ENCODE measurements at regions not wholly inside any gene's neighbourhood (a gene's known extent, or its start where the extent isn't known, plus 50 kb on each side); places are given as distances from the start of the nearest gene placed in this dataset.
A peak's percentile ranks its signal among the peaks of the same experiment; 100 is the strongest.

DNA sequence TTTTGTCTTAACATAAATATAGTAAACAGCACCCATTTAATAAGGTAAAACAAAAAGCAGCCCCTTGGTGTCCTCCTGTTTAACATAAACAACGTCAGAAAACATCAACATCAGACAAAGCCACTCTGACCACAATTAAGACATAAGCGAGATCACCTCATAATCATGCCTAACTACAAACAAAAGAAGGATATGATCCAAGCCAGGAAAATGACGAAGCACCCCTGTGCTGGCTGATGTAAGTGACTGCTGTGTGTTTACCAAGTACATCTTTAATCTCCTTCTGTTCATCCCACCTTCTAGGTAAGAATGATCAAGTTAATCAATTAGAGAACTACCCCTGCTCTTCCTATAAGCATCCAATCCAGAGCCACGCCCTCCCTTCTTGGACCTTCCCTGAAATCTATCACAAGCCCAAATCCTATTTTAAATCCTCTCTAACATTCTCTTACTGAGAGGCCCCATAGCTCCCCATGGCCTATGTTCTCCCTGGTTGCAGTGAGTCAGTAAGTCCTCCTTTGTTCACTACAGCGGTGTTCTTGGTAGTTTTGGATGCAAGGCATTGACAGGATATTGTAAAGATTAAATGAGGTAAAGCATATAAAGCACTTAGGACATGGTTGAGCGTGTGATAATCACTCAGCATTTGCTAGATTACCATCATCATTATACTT lies 424.2 kb downstream of the TSN start:
- no peak for DNase-seq (ENCODE audit: extremely low read depth in 1 of 11, low read depth in 9 of 11, low spot score in 4 of 11)

DNA sequence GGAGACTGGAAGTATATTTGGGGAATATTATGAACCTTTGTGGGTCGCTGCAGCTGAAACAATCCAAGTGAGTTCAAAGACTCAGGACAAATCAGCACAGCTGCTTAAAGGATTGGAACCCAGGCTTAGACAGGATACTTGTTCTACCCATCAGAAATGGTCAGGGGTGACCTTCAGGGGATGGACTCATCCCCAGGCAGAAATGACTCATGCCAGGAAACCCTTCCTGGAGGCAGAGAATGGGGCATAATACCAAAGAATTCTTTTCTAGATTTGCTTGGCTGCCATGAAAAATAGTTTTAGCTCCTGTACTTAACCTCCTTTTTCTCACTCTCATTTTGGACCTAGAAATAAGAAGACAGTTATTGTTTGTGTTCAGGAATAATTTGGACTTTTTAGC lies 425.5 kb downstream of the TSN start:
- no peak for DNase-seq (ENCODE audit: extremely low read depth in 1 of 11, low read depth in 9 of 11, low spot score in 4 of 11)

DNA sequence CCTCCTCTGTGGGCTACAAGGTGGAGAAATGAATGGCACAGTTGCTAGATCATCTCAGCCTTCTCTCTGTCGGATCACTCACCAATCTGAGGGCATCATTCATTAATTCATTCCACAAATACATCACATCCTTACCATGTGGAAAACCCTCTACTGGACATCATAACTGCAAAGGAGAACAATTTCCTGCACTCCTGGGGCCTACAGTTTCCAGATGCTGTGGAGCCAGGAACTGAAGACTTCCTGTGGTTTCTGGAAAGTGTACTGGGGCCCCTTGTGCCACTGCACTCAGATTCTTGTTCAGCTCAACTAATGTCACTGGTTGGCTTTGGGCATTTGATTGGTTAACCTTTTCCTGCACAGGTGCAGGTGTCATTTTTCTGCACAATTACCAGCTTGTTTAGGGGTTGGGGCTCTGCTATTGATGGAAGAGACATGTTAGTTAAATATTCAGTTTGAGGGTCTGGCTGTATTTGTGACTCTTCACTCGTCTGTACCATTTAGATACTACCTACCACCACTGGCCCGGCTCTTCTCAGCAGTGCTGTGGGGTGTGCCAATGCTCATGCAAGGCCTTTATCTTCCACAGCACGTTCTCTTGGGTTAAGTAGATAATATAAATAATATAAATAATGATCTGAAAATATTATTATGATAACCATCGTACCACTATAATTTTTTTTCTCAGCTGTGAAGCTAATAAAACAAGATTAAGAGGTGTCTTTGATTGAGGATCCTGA lies 427.3 kb downstream of the TSN start:
- DNase-seq (ENCODE audit: extremely low read depth in 1 of 11, low read depth in 9 of 11, low spot score in 4 of 11) = no peak

DNA sequence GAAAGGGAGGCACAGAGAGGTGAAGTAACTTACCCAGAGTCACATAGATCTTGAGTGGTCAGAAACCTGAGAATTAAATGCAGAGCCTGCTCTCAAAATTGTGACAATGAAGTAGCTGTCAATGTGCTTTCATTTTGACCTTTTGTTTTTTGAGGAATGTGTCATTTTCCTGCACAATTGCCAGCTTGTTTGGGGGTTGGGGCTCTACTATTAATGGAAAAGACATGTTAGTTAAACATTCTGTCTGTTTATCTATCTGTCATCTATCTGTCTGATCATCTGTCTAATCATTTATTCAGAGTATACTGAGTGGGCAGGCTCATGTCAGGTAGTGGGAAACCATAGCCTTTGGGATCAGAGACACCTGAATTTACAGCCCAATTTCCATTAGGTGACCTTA lies 428.4 kb downstream of the TSN start:
- DNase-seq (ENCODE audit: extremely low read depth in 1 of 11, low read depth in 9 of 11, low spot score in 4 of 11) = no peak

DNA sequence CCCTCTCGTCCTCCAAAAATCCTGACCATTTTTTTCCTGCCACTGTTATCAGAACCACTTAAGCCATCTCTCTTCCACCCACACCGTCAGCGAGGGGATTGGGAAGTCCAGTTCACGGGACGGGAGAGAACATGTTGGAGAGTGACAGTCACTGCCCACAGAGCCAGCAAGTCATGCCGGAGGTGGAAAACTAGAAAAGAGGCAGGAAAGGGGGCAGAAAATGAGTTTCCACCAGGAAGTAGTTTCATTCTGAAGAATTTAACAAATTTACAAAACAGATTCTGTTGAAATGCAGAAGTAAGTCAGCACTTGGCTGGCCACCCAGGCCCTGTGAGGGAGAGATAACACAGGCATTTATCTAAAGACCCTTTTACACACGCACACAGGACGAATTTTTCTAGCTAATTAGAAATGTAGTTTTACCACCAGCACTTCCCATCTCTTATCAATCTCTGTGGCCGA lies 431.3 kb downstream of the TSN start:
- no peak for DNase-seq (ENCODE audit: extremely low read depth in 1 of 11, low read depth in 9 of 11, low spot score in 4 of 11)

DNA sequence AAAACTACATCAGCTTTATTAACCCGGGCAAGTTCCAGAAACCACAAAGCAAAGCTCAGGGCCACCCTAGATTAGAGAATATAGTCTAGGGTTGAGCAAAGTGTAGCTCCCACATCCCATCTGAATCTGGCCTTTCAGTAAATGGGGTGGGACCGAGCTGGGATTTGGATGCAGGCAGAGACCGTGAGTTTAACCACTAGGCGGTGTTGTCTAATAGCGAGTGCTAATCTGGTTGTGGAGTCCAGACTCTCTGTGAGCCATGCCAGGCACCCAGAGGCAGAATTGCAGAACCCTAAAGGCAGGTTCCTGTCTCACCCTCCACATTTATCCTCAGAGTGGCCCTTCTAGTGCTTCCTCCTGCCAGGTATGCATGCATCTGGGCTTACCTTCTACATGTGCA lies 435.9 kb downstream of the TSN start:
- peak in 6 of 11 donors; percentile 10 to 45 (median 29) for DNase-seq (ENCODE audit: extremely low read depth in 1 of 11, low read depth in 9 of 11, low spot score in 4 of 11)

DNA sequence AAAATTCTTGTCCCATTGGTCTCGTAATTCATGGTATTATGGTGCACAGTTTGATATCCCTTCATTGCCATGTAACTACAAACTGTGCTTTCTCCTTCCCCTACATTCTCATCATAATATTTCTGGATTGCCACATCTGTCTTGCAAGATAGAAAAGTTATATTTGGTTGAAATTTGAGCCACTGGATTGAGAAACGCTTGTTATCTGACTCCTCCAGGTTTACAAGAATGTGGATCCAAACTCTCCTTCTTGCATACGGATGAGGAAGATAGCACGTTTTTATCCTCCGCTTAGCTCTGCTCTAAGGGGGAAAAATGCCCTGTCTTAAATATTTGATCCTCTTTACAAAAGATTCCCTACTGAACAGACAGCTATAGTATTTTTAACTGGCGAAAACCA lies 438.2 kb downstream of the TSN start:
- DNase-seq (ENCODE audit: extremely low read depth in 1 of 11, low read depth in 9 of 11, low spot score in 4 of 11) = no peak

DNA sequence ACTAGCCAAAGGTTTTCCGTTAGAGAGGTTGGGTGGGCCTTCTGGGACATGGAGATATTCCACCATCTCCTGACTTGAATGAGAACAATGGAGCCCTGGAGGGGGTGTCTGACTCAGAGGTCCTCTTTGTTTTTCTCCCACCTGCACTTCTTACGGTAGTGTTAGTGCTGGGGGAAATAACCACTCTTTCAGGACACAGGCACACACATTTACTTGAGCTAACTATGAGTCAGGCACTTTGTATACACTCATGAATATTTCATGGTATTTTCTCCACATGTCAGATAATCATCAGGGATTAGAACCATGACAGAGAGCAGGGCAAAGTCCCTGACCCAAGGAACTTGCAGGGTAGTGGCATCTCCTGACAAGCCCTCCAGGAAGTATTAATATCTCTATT lies 439.1 kb downstream of the TSN start:
- no peak for DNase-seq (ENCODE audit: extremely low read depth in 1 of 11, low read depth in 9 of 11, low spot score in 4 of 11)

DNA sequence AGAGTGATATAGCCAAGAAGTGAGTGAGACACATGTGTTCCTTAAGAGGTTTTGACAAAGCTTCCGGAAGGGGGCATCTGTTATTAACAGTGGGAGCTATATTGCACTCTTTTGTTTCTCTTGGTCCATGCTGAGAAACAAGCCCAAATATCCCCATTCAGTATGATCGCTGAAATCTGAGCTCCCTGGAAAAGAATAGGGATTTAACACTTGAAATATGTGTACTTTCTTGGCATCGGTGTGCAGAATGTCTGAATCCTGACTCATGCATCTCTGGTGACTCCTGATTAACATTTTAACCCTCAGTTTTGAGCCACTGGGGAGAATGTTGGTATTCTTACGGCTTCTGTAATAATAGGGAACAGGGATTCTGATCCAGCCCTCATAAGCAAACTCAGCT lies 448.1 kb downstream of the TSN start:
- DNase-seq (ENCODE audit: extremely low read depth in 1 of 11, low read depth in 9 of 11, low spot score in 4 of 11) = no peak

DNA sequence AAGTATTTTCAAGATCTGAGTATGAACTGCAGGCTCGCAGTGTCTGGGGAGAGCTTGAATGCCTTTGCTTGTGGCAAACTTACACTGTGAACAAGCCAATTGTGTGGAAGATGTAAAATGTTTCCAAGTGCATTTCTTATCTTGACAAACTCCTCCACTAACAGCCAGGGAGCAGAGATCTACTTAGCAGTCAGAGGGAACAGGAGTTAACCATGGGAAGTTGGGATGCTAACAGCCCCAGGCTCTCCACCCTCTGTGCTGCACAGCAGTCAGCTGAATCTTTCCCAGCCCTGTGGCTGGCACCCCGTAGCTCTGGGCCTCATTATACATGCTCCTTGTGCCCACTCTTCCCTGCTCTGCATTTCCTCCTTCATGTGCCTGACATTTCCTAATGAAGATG lies 450.2 kb downstream of the TSN start:
- no peak for DNase-seq (ENCODE audit: extremely low read depth in 1 of 11, low read depth in 9 of 11, low spot score in 4 of 11)

DNA sequence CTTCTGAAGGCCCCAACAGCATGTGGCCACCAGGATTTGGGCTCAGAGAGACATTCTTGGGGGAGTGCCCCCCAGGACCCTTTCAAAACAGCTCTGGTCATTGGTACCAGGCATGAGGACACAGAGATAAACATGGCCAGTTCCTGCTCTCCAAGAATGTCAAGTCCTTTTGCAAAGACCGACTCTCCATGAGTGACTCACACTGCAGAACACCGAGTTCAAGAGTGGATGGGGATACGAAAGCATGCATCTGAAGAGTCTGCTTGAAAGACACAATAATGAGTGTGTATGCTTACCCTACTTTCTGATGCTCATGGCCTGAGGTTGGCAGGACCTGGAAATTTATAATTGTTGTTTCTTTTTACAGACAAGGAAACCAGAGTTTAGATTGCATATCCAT lies 450.6 kb downstream of the TSN start:
- no peak for DNase-seq (ENCODE audit: extremely low read depth in 1 of 11, low read depth in 9 of 11, low spot score in 4 of 11)

DNA sequence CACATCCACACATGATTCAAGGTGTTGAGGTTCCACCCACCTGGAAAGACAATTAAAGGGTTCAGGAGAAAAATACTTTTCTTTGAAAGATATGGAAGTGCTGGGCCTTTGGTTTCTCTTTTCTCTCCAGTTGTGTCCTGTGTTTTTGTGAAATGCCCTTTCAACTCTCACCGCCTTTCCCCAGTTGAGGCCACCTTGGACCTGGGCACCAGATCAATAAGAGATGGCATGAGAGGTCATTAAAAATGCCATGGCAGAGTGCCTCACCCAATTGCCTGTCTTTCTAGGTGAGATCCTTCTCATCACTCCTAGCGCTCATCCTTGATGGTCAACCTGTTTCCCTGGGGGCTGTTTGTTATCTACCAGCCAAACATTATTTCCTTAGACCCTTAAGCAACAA lies 453.9 kb downstream of the TSN start:
- no peak for DNase-seq (ENCODE audit: extremely low read depth in 1 of 11, low read depth in 9 of 11, low spot score in 4 of 11)

DNA sequence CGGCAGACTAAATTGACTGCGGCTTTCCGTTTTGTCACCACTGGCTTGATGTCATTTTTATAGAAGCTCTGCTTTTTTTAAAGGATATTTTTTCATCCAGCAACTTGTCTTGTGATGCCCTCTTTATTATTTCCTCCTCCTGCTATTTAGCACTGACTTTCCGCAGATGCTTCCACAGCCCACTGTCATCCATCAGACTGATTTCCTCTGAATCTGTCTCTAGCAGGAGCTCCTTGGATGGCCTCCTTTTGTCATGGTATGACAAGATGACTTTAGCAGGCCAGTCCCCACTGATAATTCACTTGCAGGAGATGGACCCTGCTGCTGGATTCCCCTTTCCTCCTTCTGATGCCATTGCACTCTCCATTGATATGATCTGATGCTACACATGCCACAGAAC lies 454.6 kb downstream of the TSN start:
- DNase-seq (ENCODE audit: extremely low read depth in 1 of 11, low read depth in 9 of 11, low spot score in 4 of 11) = no peak

DNA sequence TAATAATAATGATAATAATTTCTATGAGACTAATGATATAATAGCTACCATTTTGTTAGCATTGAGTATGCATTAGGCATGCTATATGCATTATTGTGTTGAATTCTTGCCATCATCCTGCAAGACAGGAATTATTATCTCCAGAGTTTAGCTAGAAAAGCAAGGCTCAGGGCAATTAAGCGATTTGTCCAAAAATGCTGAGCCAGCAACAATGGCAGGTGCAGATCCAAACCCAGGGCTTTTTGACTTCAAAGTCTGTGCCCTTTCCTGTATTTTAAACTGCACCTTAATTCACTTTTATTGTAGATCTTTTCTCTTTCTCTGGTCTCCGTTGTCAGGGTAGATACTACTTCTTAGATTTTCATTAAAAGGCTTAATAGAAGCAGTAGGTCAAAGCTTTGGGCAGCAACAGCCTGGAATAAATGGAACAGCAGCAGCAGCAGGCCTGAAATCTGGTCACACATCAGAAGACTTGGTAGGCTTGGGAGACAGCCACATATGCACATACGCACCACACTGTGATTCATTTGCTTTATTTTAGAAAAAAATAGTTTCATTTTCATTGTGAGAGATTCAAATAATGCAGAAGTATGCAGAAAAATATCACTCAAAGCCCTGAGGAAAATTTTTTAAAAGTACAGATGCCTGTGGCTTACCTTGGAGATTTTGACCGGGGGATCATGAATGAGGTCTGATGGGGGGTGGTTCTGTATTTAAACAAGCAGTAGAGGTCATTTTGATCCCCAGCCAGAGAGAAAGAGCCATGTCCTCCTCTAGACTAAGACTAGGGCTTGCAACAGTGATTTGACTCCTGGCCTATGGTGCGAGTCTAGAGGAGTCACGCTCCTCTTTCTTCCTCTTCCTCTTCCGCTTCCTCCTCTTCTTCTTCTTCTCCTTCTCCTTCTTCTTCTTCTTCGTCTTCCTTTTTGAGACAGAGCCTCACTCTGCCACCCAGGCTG lies 455.7 kb downstream of the TSN start:
- DNase-seq (ENCODE audit: extremely low read depth in 1 of 11, low read depth in 9 of 11, low spot score in 4 of 11) = no peak

DNA sequence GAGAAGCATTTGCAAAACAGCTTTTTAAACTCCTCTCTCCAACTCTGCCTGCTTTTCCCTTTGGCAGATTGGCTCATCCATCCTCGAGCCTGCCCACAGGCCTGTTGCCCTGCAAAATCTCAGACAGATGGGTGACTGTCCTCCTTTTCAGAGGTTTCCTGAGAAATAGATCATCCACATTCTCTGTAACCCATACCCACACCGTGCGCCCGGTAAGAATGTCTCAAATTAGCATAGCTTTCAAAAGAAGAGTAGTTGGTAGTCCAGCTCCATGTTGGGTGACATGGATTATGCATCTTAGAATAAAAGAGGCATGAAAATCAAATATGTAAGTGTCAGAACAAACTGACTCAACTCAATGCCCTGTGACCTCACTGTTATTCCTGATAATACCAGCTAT lies 457.9 kb downstream of the TSN start:
- DNase-seq (ENCODE audit: extremely low read depth in 1 of 11, low read depth in 9 of 11, low spot score in 4 of 11) = no peak

DNA sequence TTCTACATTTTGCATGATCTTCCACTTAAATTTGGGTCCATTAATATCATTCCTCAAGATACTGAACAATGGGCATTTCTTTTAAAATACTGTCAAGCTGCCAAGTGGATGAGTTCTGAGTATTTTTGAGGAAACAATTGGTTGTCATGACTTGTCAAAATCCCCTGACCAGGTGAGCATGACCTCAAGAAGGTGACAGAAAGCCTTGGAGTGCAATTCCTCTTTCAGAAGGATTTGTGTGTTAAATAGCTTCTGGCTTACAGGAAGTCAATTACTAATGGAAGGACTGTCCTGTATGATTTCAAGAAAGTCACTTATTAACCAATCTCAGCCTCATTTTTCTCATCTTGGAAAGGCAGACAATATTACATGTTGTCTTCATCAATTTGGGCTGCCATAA lies 460.6 kb downstream of the TSN start:
- DNase-seq (ENCODE audit: extremely low read depth in 1 of 11, low read depth in 9 of 11, low spot score in 4 of 11) = no peak

DNA sequence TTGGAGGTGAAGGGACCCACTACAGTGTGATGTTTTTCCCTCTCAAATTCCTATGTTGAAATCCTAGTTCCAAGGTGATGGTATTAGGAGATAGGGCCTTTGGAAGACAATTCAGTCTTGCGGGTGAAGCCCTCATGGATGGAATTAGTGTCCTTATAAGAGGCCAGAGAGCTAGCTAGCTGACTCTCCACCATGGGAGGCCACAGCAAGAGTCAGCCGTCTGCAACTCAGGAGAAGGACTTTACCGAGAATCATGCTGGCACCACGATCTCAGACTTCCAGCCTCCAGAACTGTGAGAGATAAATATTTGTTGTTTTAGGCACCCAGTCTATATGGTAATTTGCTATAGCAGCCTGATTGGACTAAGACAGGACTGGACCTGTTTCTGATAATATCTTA lies 461.4 kb downstream of the TSN start:
- DNase-seq (ENCODE audit: extremely low read depth in 1 of 11, low read depth in 9 of 11, low spot score in 4 of 11) = no peak

DNA sequence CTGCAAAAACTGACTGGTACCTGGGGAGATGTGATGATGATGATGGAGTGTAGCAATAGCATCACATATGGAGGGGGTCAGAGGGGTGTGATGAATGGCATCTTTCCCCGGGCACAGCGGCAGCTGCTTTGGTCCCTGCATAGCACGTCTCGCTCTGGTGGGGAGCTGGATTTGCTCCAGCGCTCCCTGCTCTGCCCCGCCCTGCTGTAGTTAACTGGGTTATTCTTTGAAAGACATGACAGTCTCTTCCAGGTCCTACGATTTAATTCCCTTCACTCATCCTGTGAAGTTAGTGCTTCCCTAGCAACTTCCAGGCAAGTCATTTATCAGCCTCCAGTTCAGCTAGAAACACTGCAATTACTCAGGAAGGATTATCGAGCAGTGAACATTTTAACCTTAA lies 463.1 kb downstream of the TSN start:
- DNase-seq (ENCODE audit: extremely low read depth in 1 of 11, low read depth in 9 of 11, low spot score in 4 of 11) = peak in 3 of 11 donors; percentile 11 to 18 (median 11)

DNA sequence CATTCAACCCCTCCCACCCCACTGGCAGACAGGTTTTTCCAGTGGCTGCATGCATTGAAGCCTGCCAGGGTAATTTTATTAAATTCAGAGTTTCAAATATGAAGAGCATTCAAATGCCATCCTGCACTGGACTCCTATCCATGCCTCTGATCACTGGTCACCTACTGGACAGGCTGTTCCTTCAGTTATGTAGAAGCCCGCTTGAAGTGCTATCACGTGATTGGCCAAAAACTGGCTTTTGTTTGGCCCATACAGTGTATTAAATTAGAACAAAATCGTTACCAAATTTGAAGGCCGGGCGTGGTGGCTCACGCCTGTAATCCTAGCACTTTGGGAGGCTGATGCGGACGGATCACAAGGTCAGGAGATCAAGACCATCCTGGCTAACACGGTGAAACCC lies 464.1 kb downstream of the TSN start:
- no peak for DNase-seq (ENCODE audit: extremely low read depth in 1 of 11, low read depth in 9 of 11, low spot score in 4 of 11)

DNA sequence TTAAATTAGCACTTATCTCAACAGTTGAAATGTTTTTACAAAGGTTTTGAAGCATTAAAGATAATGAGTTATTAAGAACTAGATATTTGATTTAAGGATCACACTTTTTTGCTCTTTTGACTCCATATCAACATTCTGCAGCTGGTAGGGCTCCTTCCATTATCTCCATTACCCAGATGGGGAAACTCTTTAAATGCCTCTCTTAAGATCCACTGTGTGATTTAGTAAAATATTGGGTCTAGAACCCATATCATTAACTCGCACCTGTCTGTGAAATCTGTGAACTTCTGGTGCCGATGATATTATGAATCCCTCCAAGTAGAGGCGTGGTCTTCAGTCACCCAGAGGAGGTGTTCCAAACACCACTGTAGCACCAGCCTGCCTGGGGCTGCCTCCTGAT lies 466.2 kb downstream of the TSN start:
- no peak for DNase-seq (ENCODE audit: extremely low read depth in 1 of 11, low read depth in 9 of 11, low spot score in 4 of 11)

All from renal cortex interstitium (tissue), 11 donors.